ENCODE measurements at regions not wholly inside any gene's neighbourhood (a gene's known extent, or its start where the extent isn't known, plus 50 kb on each side); places are given as distances from the start of the nearest gene placed in this dataset.
A peak's percentile ranks its signal among the peaks of the same experiment; 100 is the strongest.

GRCh38 chr4:149161247-149161646 is 654.4 kb downstream of the IQCM start:
- Histone ChIP-seq H3K36me3 (ENCODE audit: control insufficient read depth in 2 of 2, extremely low read depth in 1 of 2, insufficient read depth in 2 of 2, low read length in 2 of 2) (no peaks in the 10 kb centered on the region), H3K9ac (ENCODE audit: control insufficient read depth, extremely low read depth, insufficient read depth, low read length) (no peak overlapping the region), H3K4me1 (ENCODE audit: control insufficient read depth, extremely low read depth, insufficient read depth, low read length) (no peaks in the 10 kb centered on the region), H3K79me2 (ENCODE audit: control insufficient read depth, insufficient read depth, low read length) (no peaks in the 10 kb centered on the region), H3K4me3 (ENCODE audit: control insufficient read depth in 2 of 3, extremely low read depth in 1 of 3, insufficient read depth in 2 of 3, low read depth in 1 of 3, low read length in 3 of 3) (no peak overlapping the region), H3K27ac (ENCODE audit: control insufficient read depth, insufficient read depth, low read length) (no peak overlapping the region), H3K9me1 (ENCODE audit: control insufficient read depth, extremely low read depth, insufficient read depth, low read length) (no peaks in the 10 kb centered on the region), H3K9me3 (ENCODE audit: control insufficient read depth, low read depth, low read length) (no peaks in the 10 kb centered on the region), H2AFZ (ENCODE audit: control insufficient read depth, low read length) (no peak overlapping the region), H3K4me2 (ENCODE audit: control insufficient read depth, extremely low read depth, insufficient read depth, low read depth, low read length) (no peak overlapping the region), H4K20me1 (ENCODE audit: control insufficient read depth, extremely low read depth, insufficient read depth, low read length) (no peaks in the 10 kb centered on the region), H3K27me3 (ENCODE audit: control insufficient read depth, extremely low read depth, insufficient read depth, low read length) (no peaks in the 10 kb centered on the region)
- peak; percentile 26 for FAIRE-seq
- TF ChIP-seq EZH2 (IDR thresholded peaks at IDR 0.05; ENCODE audit: low read length) (no peak), CTCF (optimal IDR thresholded peaks at IDR 0.05 in 1 of 3, IDR thresholded peaks at IDR 0.05 in 1 of 3, conservative IDR thresholded peaks at IDR 0.05 in 1 of 3; ENCODE audit: extremely low read depth in 1 of 3, insufficient read depth in 2 of 3, low read length in 3 of 3) (no peak)
- dilution Hi-C loops (cut with MboI; ENCODE audit: extremely low pct_ligation_motif_present, low sequenced_read_pairs): no loop called here
- DNase-seq (ENCODE audit: low read depth, low spot score): no peak

- no peaks in the 10 kb centered on the region for H3K4me1 ChIP-seq (ENCODE audit: control insufficient read depth, extremely low read depth, insufficient read depth, low read length)
- no peak for FAIRE-seq
- no peak overlapping the region for H3K4me2 ChIP-seq (ENCODE audit: control insufficient read depth, extremely low read depth, insufficient read depth, low read depth, low read length)
- TF ChIP-seq EZH2 (IDR thresholded peaks at IDR 0.05; ENCODE audit: low read length) (no peak), CTCF (optimal IDR thresholded peaks at IDR 0.05 in 1 of 3, IDR thresholded peaks at IDR 0.05 in 1 of 3, conservative IDR thresholded peaks at IDR 0.05 in 1 of 3; ENCODE audit: extremely low read depth in 1 of 3, insufficient read depth in 2 of 3, low read length in 3 of 3) (no peak)
- no peak overlapping the region for H3K9ac ChIP-seq (ENCODE audit: control insufficient read depth, extremely low read depth, insufficient read depth, low read length)
- H3K9me3 ChIP-seq (ENCODE audit: control insufficient read depth, low read depth, low read length): no peaks in the 10 kb centered on the region
- no peaks in the 10 kb centered on the region for H3K9me1 ChIP-seq (ENCODE audit: control insufficient read depth, extremely low read depth, insufficient read depth, low read length)
- no peaks in the 10 kb centered on the region for H3K36me3 ChIP-seq (ENCODE audit: control insufficient read depth in 2 of 2, extremely low read depth in 1 of 2, insufficient read depth in 2 of 2, low read length in 2 of 2)
- no peaks in the 10 kb centered on the region for H4K20me1 ChIP-seq (ENCODE audit: control insufficient read depth, extremely low read depth, insufficient read depth, low read length)
- no peaks in the 10 kb centered on the region for H3K79me2 ChIP-seq (ENCODE audit: control insufficient read depth, insufficient read depth, low read length)
- H2AFZ ChIP-seq (ENCODE audit: control insufficient read depth, low read length): no peak overlapping the region
- H3K27ac ChIP-seq (ENCODE audit: control insufficient read depth, insufficient read depth, low read length): no peak overlapping the region
- no peak for DNase-seq (ENCODE audit: low read depth, low spot score)
- no peaks in the 10 kb centered on the region for H3K27me3 ChIP-seq (ENCODE audit: control insufficient read depth, extremely low read depth, insufficient read depth, low read length)
- H3K4me3 ChIP-seq (ENCODE audit: control insufficient read depth in 2 of 3, extremely low read depth in 1 of 3, insufficient read depth in 2 of 3, low read depth in 1 of 3, low read length in 3 of 3): no peak overlapping the region
- dilution Hi-C loops (cut with MboI; ENCODE audit: extremely low pct_ligation_motif_present, low sequenced_read_pairs): no loop called here
Measured at GRCh38 chr4:149160370-149160769, 655.3 kb downstream of the IQCM start.
